K562 (cell line): ENCODE measurements at regions not wholly inside any gene's neighbourhood (a gene's known extent, or its start where the extent isn't known, plus 50 kb on each side); places are given as distances from the start of the nearest gene placed in this dataset.

Experiments
- CTCF ChIP-seq, 3 experiments: IDR thresholded peaks in 2 of 3; conservative IDR thresholded peaks in 1 of 3; 2 replicates each; pipeline ENCODE4 v1.5.1; 2011 to 2012; ENCODE audit warnings: low read length in 3 of 3, mild to moderate bottlenecking in 3 of 3, control low read depth in 2 of 3, improper control_type of control experiment in 1 of 3, inconsistent platforms in 1 of 3, low read depth in 1 of 3, mixed read lengths in 1 of 3, moderate library complexity in 1 of 3; ENCODE audit not compliant: insufficient read depth in 2 of 3
- EZH2 ChIP-seq: IDR thresholded peaks from 2 replicates; pipeline ENCODE4 v1.6.1; 2012; ENCODE audit warnings: low read depth, mild to moderate bottlenecking, inconsistent platforms, low read length, borderline replicate concordance
- ZNF140 ChIP-seq: fragments of 250-450 bp; sonication (Bioruptor Pico); IDR thresholded peaks from 2 replicates; pipeline ENCODE4 v1.8.0; 2021; ENCODE audit warnings: moderate library complexity, mild to moderate bottlenecking, inconsistent platforms

- TF ChIP-seq CTCF (IDR thresholded peaks at IDR 0.05 in 2 of 3, conservative IDR thresholded peaks at IDR 0.05 in 1 of 3; ENCODE audit: insufficient read depth in 2 of 3, low read depth in 1 of 3, low read length in 3 of 3), result no peak
- TF ChIP-seq ZNF140 (CRISPR knock-in tag), result no peak
- TF ChIP-seq EZH2, result no peak
Observed at GRCh38 chr7:159246702-159247480, 102.2 kb upstream of the VIPR2 start.
